Left ventricle myocardium superior (tissue), 1 donor: ENCODE measurements at regions not wholly inside any gene's neighbourhood (a gene's known extent, or its start where the extent isn't known, plus 50 kb on each side); places are given as distances from the start of the nearest gene placed in this dataset.
A peak's percentile ranks its signal among the peaks of the same experiment; 100 is the strongest.

ENCODE experiments used
- ATAC-seq: fragments of 200-7000 bp; cut with Tn5 transposase; one replicate; pipeline ENCODE4 v1.9.1; 2020; ENCODE audit warnings: mild to moderate bottlenecking, moderate library complexity
- DNase-seq: peaks from one replicate; pipeline ENCODE4 v3.0.0-alpha.2; 2020
- intact Hi-C: fragments of 100-400 bp; cut with micrococcal nuclease; formaldehyde crosslinking; loops from one replicate; pipeline ENCODE4 v1.11.0; 2022
- donor health status: DM: no; HTN: yes; CAD: no; lungs with severe emphysema.

GRCh38 chr5:173477345-173478040 is 139.0 kb downstream of the BOD1 start:
- intact Hi-C loops = no loop called here
- no peak for ATAC-seq
- no peak for DNase-seq

- ATAC-seq (no peak), DNase-seq (no peak)
- intact Hi-C loops = no loop called here
Measured at GRCh38 chr5:173475780-173476179, 140.7 kb downstream of the BOD1 start.

- no peak for DNase-seq
- intact Hi-C loops = no loop called here
Measured at GRCh38 chr5:173474881-173475287, 141.6 kb downstream of the BOD1 start.

GRCh38 chr5:173473288-173473687 is 143.2 kb downstream of the BOD1 start:
- intact Hi-C loops = no loop called here
- DNase-seq = no peak
- ATAC-seq = peak; percentile 10

More at GRCh38 chr5:173474881-173475287, 141.6 kb downstream of the BOD1 start:
- ATAC-seq = no peak

GRCh38 chr5:173472784-173473278 is 143.6 kb downstream of the BOD1 start:
- ATAC-seq (peak; percentile 69), DNase-seq (peak; percentile 66)
- intact Hi-C loops = no loop called here

- intact Hi-C loops = no loop called here
- DNase-seq = peak; percentile 48
Measured at GRCh38 chr5:173472164-173472563, 143.9 kb upstream of the STC2 start.

GRCh38 chr5:173468821-173469251 is 140.6 kb upstream of the STC2 start:
- ATAC-seq = no peak
- DNase-seq = no peak
- intact Hi-C loops = no loop called here

More at GRCh38 chr5:173472164-173472563, 143.9 kb upstream of the STC2 start:
- peak; percentile 95 for ATAC-seq

- DNase-seq = no peak
- no peak for ATAC-seq
- intact Hi-C loops = no loop called here
Measured at GRCh38 chr5:173466227-173466626, 138.0 kb upstream of the STC2 start.

GRCh38 chr5:173464813-173465212 is 136.6 kb upstream of the STC2 start:
- intact Hi-C loops = no loop called here
- DNase-seq (no peak), ATAC-seq (no peak)

GRCh38 chr5:173463207-173463606 is 135.0 kb upstream of the STC2 start:
- intact Hi-C loops = no loop called here
- DNase-seq = no peak
- ATAC-seq = no peak

- intact Hi-C loops = no loop called here
- no peak for ATAC-seq
- DNase-seq = peak; percentile 33
Measured at GRCh38 chr5:173458828-173459609, 130.8 kb upstream of the STC2 start.

GRCh38 chr5:173457482-173457881 is 129.3 kb upstream of the STC2 start:
- intact Hi-C loops = no loop called here

GRCh38 chr5:173456751-173457171 is 128.5 kb upstream of the STC2 start:
- intact Hi-C loops = no loop called here
- DNase-seq = no peak
- ATAC-seq = no peak

More at GRCh38 chr5:173457482-173457881, 129.3 kb upstream of the STC2 start:
- peak; percentile 61 for ATAC-seq
- DNase-seq = peak; percentile 32

GRCh38 chr5:173456181-173456580 is 128.0 kb upstream of the STC2 start:
- no peak for DNase-seq
- intact Hi-C loops = no loop called here
- no peak for ATAC-seq

- intact Hi-C loops = no loop called here
- no peak for ATAC-seq
Measured at GRCh38 chr5:173455599-173455957, 127.4 kb upstream of the STC2 start.

GRCh38 chr5:173454736-173455598 is 126.8 kb upstream of the STC2 start:
- DNase-seq = peak; percentile 69
- peak; percentile 73 for ATAC-seq
- intact Hi-C loops = no loop called here

More at GRCh38 chr5:173455599-173455957, 127.4 kb upstream of the STC2 start:
- no peak for DNase-seq

GRCh38 chr5:173454361-173454735 is 126.1 kb upstream of the STC2 start:
- intact Hi-C loops = no loop called here
- ATAC-seq (no peak), DNase-seq (no peak)

GRCh38 chr5:173453167-173453566 is 125.0 kb upstream of the STC2 start:
- no peak for DNase-seq
- no peak for ATAC-seq
- intact Hi-C loops = no loop called here

- DNase-seq (peak; percentile 39), ATAC-seq (peak; percentile 78)
- intact Hi-C loops = no loop called here
Measured at GRCh38 chr5:173452119-173452905, 124.1 kb upstream of the STC2 start.
